IMR-90 (cell line): ENCODE measurements at regions not wholly inside any gene's neighbourhood (a gene's known extent, or its start where the extent isn't known, plus 50 kb on each side); places are given as distances from the start of the nearest gene placed in this dataset.

Experiments
- ATAC-seq: fragments of 200-7000 bp; cut with Tn5 transposase; 2 replicates; pipeline ENCODE4 v1.9.1; 2020; ENCODE audit warnings: low read depth, mild to moderate bottlenecking, moderate library complexity
- BruUV-seq: library from RNA; stranded (reverse); fragments of 400-500 nt; replicated peaks from 2 replicates; lab custom pipeline; 2021; lab: Mats Ljungman, UMichigan
- CTCF ChIA-PET: fragments of 300-600 bp; formaldehyde crosslinking; extraction: SDS; loops from one replicate; lab custom pipeline; 2021; ENCODE audit warnings: antibody characterized with exemption; lab: Yijun Ruan, JAX
- POLR2A ChIA-PET: fragments of 300-600 bp; sonication (Branson Sonifier 250); formaldehyde crosslinking; loops from one replicate; lab custom pipeline; 2022; ENCODE audit warnings: antibody characterized with exemption; ENCODE audit not compliant: unreplicated experiment; lab: Charles Lee
- DNase-seq: peaks from one replicate; pipeline ENCODE4 v3.0.0; 2013
- H2AFZ ChIP-seq: replicated peaks from 2 replicates; pipeline ENCODE3; 2013; ENCODE audit warnings: low read length, mild to moderate bottlenecking; ENCODE audit not compliant: poor library complexity
- H2AK5ac ChIP-seq: 2 replicates; pipeline ENCODE4 v1.6.1; 2013; ENCODE audit warnings: low read depth, low read length, inconsistent platforms
- H2AK9ac ChIP-seq: replicated peaks from 2 replicates; pipeline ENCODE3; 2013; ENCODE audit warnings: mild to moderate bottlenecking, low read depth, low read length, moderate library complexity; ENCODE audit not compliant: poor library complexity
- H2BK120ac ChIP-seq: 2 replicates; pipeline ENCODE4 v1.6.1; 2013; ENCODE audit warnings: low read depth, low read length, inconsistent platforms
- H2BK15ac ChIP-seq: 3 replicates; pipeline ENCODE4 v1.6.1; 2013; ENCODE audit warnings: low read depth, low read length, inconsistent platforms
- H2BK20ac ChIP-seq: 2 replicates; pipeline ENCODE4 v1.6.1; 2013; ENCODE audit warnings: low read depth, mild to moderate bottlenecking, inconsistent platforms, low read length, moderate library complexity
- H2BK5ac ChIP-seq: 2 replicates; pipeline ENCODE4 v1.6.1; 2013; ENCODE audit warnings: mild to moderate bottlenecking, low read depth, low read length, inconsistent platforms; ENCODE audit not compliant: poor library complexity, severe bottlenecking
- H3K14ac ChIP-seq: replicated peaks from 2 replicates; pipeline ENCODE4 v1.6.1; 2013; ENCODE audit warnings: low read depth, low read length, inconsistent platforms
- H3K18ac ChIP-seq: 2 replicates; pipeline ENCODE4 v1.6.1; 2013; ENCODE audit warnings: low read depth, low read length, control low read depth
- H3K23ac ChIP-seq: 2 replicates; pipeline ENCODE4 v1.6.1; 2013; ENCODE audit warnings: low read depth, low read length, inconsistent platforms
- H3K27ac ChIP-seq: 2 replicates; pipeline ENCODE4 v1.5.1; 2013; ENCODE audit warnings: mild to moderate bottlenecking, control low read depth, low read length; ENCODE audit not compliant: insufficient read depth
- H3K27me3 ChIP-seq: 2 replicates; pipeline ENCODE4 v1.6.1; 2013; ENCODE audit warnings: low read length; ENCODE audit not compliant: control insufficient read depth, insufficient read depth
- H3K36me3 ChIP-seq: 2 replicates; pipeline ENCODE4 v1.6.1; 2013; ENCODE audit warnings: low read length, mixed read lengths; ENCODE audit not compliant: control insufficient read depth, insufficient read depth
- H3K4ac ChIP-seq: 2 replicates; pipeline ENCODE4 v1.6.1; 2013; ENCODE audit warnings: low read depth, low read length, inconsistent platforms
- H3K4me1 ChIP-seq: 2 replicates; pipeline ENCODE4 v1.6.1; 2013; ENCODE audit warnings: low read length, mixed read lengths; ENCODE audit not compliant: control insufficient read depth, insufficient read depth
- H3K4me2 ChIP-seq: 2 replicates; pipeline ENCODE4 v1.6.1; 2013; ENCODE audit warnings: low read depth, mild to moderate bottlenecking, control low read depth, low read length, moderate library complexity
- H3K4me3 ChIP-seq: 2 replicates; pipeline ENCODE4 v1.5.1; 2013; ENCODE audit warnings: low read depth, mild to moderate bottlenecking, control low read depth, low read length, moderate library complexity; ENCODE audit not compliant: insufficient read depth
- H3K56ac ChIP-seq: 2 replicates; pipeline ENCODE4 v1.6.1; 2013; ENCODE audit warnings: low read length, inconsistent platforms; ENCODE audit not compliant: insufficient read depth; ENCODE audit errors: extremely low read depth
- H3K79me1 ChIP-seq, 2 experiments: 2 replicates each; pipeline ENCODE4 v1.6.1; 2013; ENCODE audit warnings: low read length in 2 of 2, inconsistent platforms in 1 of 2, low read depth in 1 of 2
- H3K9ac ChIP-seq: 2 replicates; pipeline ENCODE4 v1.6.1; 2013; ENCODE audit warnings: low read depth, low read length, control low read depth
- H3K9me1 ChIP-seq: 2 replicates; pipeline ENCODE4 v1.6.1; 2013; ENCODE audit warnings: low read length, inconsistent platforms; ENCODE audit not compliant: insufficient read depth
- H3K9me3 ChIP-seq: 2 replicates; pipeline ENCODE4 v1.6.1; 2013; ENCODE audit warnings: low read length; ENCODE audit not compliant: control insufficient read depth, insufficient read depth
- H4K20me1 ChIP-seq: 2 replicates; pipeline ENCODE4 v1.6.1; 2013; ENCODE audit warnings: low read length, inconsistent platforms; ENCODE audit not compliant: insufficient read depth
- H4K5ac ChIP-seq: 2 replicates; pipeline ENCODE4 v1.6.1; 2013; ENCODE audit warnings: mild to moderate bottlenecking, low read depth, low read length, control low read depth
- H4K8ac ChIP-seq, 2 experiments: 2 replicates each; pipeline ENCODE4 v1.6.1; 2013; ENCODE audit warnings: low read depth in 2 of 2, low read length in 2 of 2, control low read depth in 1 of 2, inconsistent platforms in 1 of 2
- H4K91ac ChIP-seq: 2 replicates; pipeline ENCODE4 v1.6.1; 2013; ENCODE audit warnings: low read depth, low read length, inconsistent platforms; ENCODE audit not compliant: insufficient read depth
- BHLHE40 ChIP-seq: fragments of 150-350 bp; IDR thresholded peaks from 2 replicates; pipeline ENCODE4 v1.6.1; 2016; ENCODE audit warnings: mild to moderate bottlenecking, low read depth, low read length
- CEBPB ChIP-seq: IDR thresholded peaks from 2 replicates; pipeline ENCODE4 v1.6.1; 2012; ENCODE audit warnings: low read depth, low read length, improper control_type of control experiment
- CHD1 ChIP-seq: IDR thresholded peaks from 2 replicates; pipeline ENCODE4 v1.6.1; 2012; ENCODE audit warnings: low read depth, low read length, improper control_type of control experiment
- CTCF ChIP-seq: conservative IDR thresholded peaks from 2 replicates; pipeline ENCODE4 v1.5.1; 2012; ENCODE audit warnings: mild to moderate bottlenecking, low read depth, low read length, improper control_type of control experiment
- ELK1 ChIP-seq: fragments of 150-350 bp; IDR thresholded peaks from 2 replicates; pipeline ENCODE4 v1.6.1; 2016; ENCODE audit warnings: low read depth, mild to moderate bottlenecking, low read length, moderate library complexity, borderline replicate concordance
- FOS ChIP-seq: fragments of 150-350 bp; IDR thresholded peaks from 2 replicates; pipeline ENCODE4 v1.6.1; 2016; ENCODE audit warnings: low read depth, low read length
- MAFK ChIP-seq: IDR thresholded peaks from 2 replicates; pipeline ENCODE4 v1.6.1; 2012; ENCODE audit warnings: low read depth, low read length, improper control_type of control experiment
- MAZ ChIP-seq: IDR thresholded peaks from 2 replicates; pipeline ENCODE4 v1.6.1; 2012; ENCODE audit warnings: low read depth, mild to moderate bottlenecking, low read length, improper control_type of control experiment, moderate library complexity, borderline replicate concordance
- NFE2L2 ChIP-seq: fragments of 150-350 bp; IDR thresholded peaks from 2 replicates; pipeline ENCODE4 v1.6.1; 2016; ENCODE audit warnings: low read depth, mild to moderate bottlenecking, low read length
- POLR2A ChIP-seq: IDR thresholded peaks from 2 replicates; pipeline ENCODE4 v1.6.1; 2012; ENCODE audit warnings: mild to moderate bottlenecking, low read depth, low read length
- RAD21 ChIP-seq: IDR thresholded peaks from 2 replicates; pipeline ENCODE4 v1.6.1; 2012; ENCODE audit warnings: low read length, improper control_type of control experiment
- RCOR1 ChIP-seq: IDR thresholded peaks from 2 replicates; pipeline ENCODE4 v1.6.1; 2012; ENCODE audit warnings: mild to moderate bottlenecking, low read length, improper control_type of control experiment; ENCODE audit not compliant: insufficient replicate concordance
- RFX5 ChIP-seq: IDR thresholded peaks from 2 replicates; pipeline ENCODE4 v1.8.0; 2012; ENCODE audit warnings: low read depth, mild to moderate bottlenecking, low read length, moderate library complexity
- SMC3 ChIP-seq: fragments of 150-350 bp; IDR thresholded peaks from 2 replicates; pipeline ENCODE4 v1.6.1; 2016; ENCODE audit warnings: low read depth, mild to moderate bottlenecking, antibody characterized with exemption, low read length, moderate library complexity
- WGBS, 2 experiments: methylation state at CpG; one replicate each; pipeline versions ENCODE4 v1.1.5 to v1.1.7; 2013; ENCODE audit warnings: missing lambda C conversion rate in 2 of 2; ENCODE audit not compliant: insufficient read length in 1 of 2; ENCODE audit errors: extremely low coverage in 2 of 2; 5-methylcytosine and 5-hydroxymethylcytosine counted together
- dilution Hi-C: fragments of 300-500 bp; cut with HindIII; formaldehyde crosslinking; loops from one replicate; pipeline ENCODE4 v1.14.3; 2018; ENCODE audit warnings: low sequenced_read_pairs; ENCODE audit not compliant: unreplicated experiment
- in situ Hi-C: fragments of 300-500 bp; cut with MboI; formaldehyde crosslinking; loops from 3 replicates; pipeline ENCODE4 v1.14.3; 2019; ENCODE audit warnings: low sequenced_read_pairs, inconsistent platforms, mixed read lengths
- intact Hi-C: fragments of 100-400 bp; cut with micrococcal nuclease; formaldehyde crosslinking; loops from 2 replicates; pipeline ENCODE4 v1.10.0; 2022

- H3K36me3 ChIP-seq, result no peaks in the 10 kb centered on the region
- H3K9ac ChIP-seq, result no peak overlapping the region
- H3K18ac ChIP-seq, result peak overlapping the region; percentile 86; the same call in 1 of the 2 replicates
- CTCF ChIA-PET, result no interaction called here
- no peaks in the 10 kb centered on the region for H3K9me1 ChIP-seq
- H2BK5ac ChIP-seq, result peak overlapping the region; percentile 42
- dilution Hi-C loops, result no loop called here
- H3K27ac ChIP-seq, result no peak overlapping the region
- no peak overlapping the region for H2AFZ ChIP-seq
- intact Hi-C loops, result loop anchor here (10.0 kb wide), 1 partner anchor 111 kb away; no protein-coding TSS in a partner anchor
- BruUV-seq, result no TSS peak
- peak overlapping the region; percentile 63; the same call in 1 of the 2 replicates for H3K23ac ChIP-seq
- peak overlapping the region; percentile 89 for H2BK120ac ChIP-seq
- peaks cover 2% of the 10 kb centered on the region; the same call in 1 of the 2 replicates for H3K9me3 ChIP-seq
- H4K8ac ChIP-seq, result peak overlapping the region; percentile 54 to 76; a peak in 3 of 4 replicates
- peak overlapping the region; percentile 94 for H2BK20ac ChIP-seq
- peak overlapping the region; percentile 45; the same call in 1 of the 2 replicates for H3K4ac ChIP-seq
- ATAC-seq (no peak), DNase-seq (no peak)
- peak overlapping the region; percentile 32; the same call in 1 of the 2 replicates for H4K5ac ChIP-seq
- H3K14ac ChIP-seq, result peak overlapping the region; percentile 82
- POLR2A ChIA-PET, result no interaction called here
- no peak overlapping the region for H3K4me3 ChIP-seq
- TF ChIP-seq FOS (no peak), CEBPB (no peak), NFE2L2 (no peak), BHLHE40 (no peak), MAZ (no peak), SMC3 (no peak), CTCF (no peak), ELK1 (no peak), RAD21 (no peak), RCOR1 (no peak), MAFK (no peak), CHD1 (no peak), RFX5 (no peak), POLR2A (no peak)
- H3K56ac ChIP-seq, result 0 out of 2 replicates have a peak overlapping the region, but pooled peaks have one; percentile 18
- no peaks in the 10 kb centered on the region for H3K27me3 ChIP-seq
- H3K4me1 ChIP-seq, result peaks cover 7% of the 10 kb centered on the region
- peak overlapping the region; percentile 68; the same call in 1 of the 2 replicates for H4K91ac ChIP-seq
- no peaks in the 10 kb centered on the region for H4K20me1 ChIP-seq
- no peak overlapping the region for H3K4me2 ChIP-seq
- H2BK15ac ChIP-seq, result peak overlapping the region; percentile 61; the same call in 1 of the 3 replicates
- peak overlapping the region; percentile 72; the same call in 1 of the 2 replicates for H2AK5ac ChIP-seq
- WGBS, 2 experiments, result no CpG with 5 or more reads among the region's 1 CpG
- H2AK9ac ChIP-seq, result no peak overlapping the region
- in situ Hi-C loops, result no loop called here
- H3K79me1 ChIP-seq, result no peaks in the 10 kb centered on the region
Observed at GRCh38 chr4:14095831-14096230, 468.3 kb upstream of the BOD1L1 start.
